Suprapubic skin (tissue), 4 donors: ENCODE measurements at regions not wholly inside any gene's neighbourhood (a gene's known extent, or its start where the extent isn't known, plus 50 kb on each side); places are given as distances from the start of the nearest gene placed in this dataset.

Source experiments
- DNase-seq, 2 donors: peaks; one replicate each; pipeline ENCODE4 v3.0.0-alpha.2; 2019; ENCODE audit warnings: low spot score in 2 of 2
- H3K27ac ChIP-seq: fragments of 200-600 bp; sonication (generic); one replicate; pipeline ENCODE4 v1.5.1; 2019
- H3K27me3 ChIP-seq: fragments of 200-600 bp; sonication (generic); one replicate; pipeline ENCODE4 v1.5.1; 2019
- H3K36me3 ChIP-seq: fragments of 200-600 bp; sonication (generic); one replicate; pipeline ENCODE4 v1.5.1; 2019
- H3K4me1 ChIP-seq: fragments of 200-600 bp; sonication (generic); one replicate; pipeline ENCODE4 v1.5.1; 2019
- H3K4me3 ChIP-seq: fragments of 200-600 bp; sonication (generic); one replicate; pipeline ENCODE4 v1.5.1; 2019; ENCODE audit warnings: mild to moderate bottlenecking
- H3K9me3 ChIP-seq: fragments of 200-600 bp; sonication (generic); one replicate; pipeline ENCODE4 v1.5.1; 2019
- CTCF ChIP-seq, 2 donors: fragments of 200-600 bp in 1 of 2; fragments of 450-650 bp in 1 of 2; sonication (generic) in 1 of 2; IDR thresholded peaks; one replicate each; pipeline ENCODE4 v1.5.1; 2016 to 2019; ENCODE audit warnings: antibody characterized with exemption in 2 of 2, mild to moderate bottlenecking in 1 of 2, moderate library complexity in 1 of 2
- EP300 ChIP-seq: sonication (generic); formaldehyde crosslinking; IDR thresholded peaks from one replicate; pipeline ENCODE4 v1.6.1; 2017; ENCODE audit warnings: antibody characterized with exemption
- POLR2A ChIP-seq, 2 donors: fragments of 450-650 bp; IDR thresholded peaks; one replicate each; pipeline ENCODE4 v1.6.1; 2017; ENCODE audit warnings: antibody characterized with exemption in 2 of 2, mild to moderate bottlenecking in 2 of 2, moderate library complexity in 2 of 2
- POLR2AphosphoS5 ChIP-seq, 3 donors: sonication (generic); formaldehyde crosslinking; IDR thresholded peaks; one replicate each; pipeline ENCODE4 v1.6.1; 2017; ENCODE audit warnings: antibody characterized with exemption in 3 of 3
- WGBS: methylation state at CpG from one replicate; pipeline ENCODE4 v1.1.5; 2018; 5-methylcytosine and 5-hydroxymethylcytosine counted together

- Histone ChIP-seq H3K9me3 (no peaks in the 10 kb centered on the region), H3K4me3 (no peak overlapping the region), H3K36me3 (no peaks in the 10 kb centered on the region), H3K27me3 (peaks cover 4% of the 10 kb centered on the region), H3K4me1 (peaks cover 4% of the 10 kb centered on the region), H3K27ac (no peak overlapping the region)
- WGBS = 61% methylated on average over 3 of the region's 3 CpGs
- no peak for TF ChIP-seq POLR2AphosphoS5 (IDR thresholded peaks at IDR 0.05)
- TF ChIP-seq CTCF (IDR thresholded peaks at IDR 0.05) = no peak
- no peak for TF ChIP-seq EP300
- no peak for TF ChIP-seq POLR2A (IDR thresholded peaks at IDR 0.05)
- no peak for DNase-seq
Measured at GRCh38 chr6:14192216-14192788, 74.7 kb downstream of the CD83 start.

- H3K27me3 ChIP-seq = peaks cover 4% of the 10 kb centered on the region
- 60% methylated on average over 2 of the region's 2 CpGs for WGBS
- no peak for TF ChIP-seq EP300
- no peak for TF ChIP-seq POLR2AphosphoS5 (IDR thresholded peaks at IDR 0.05)
- no peak for TF ChIP-seq POLR2A (IDR thresholded peaks at IDR 0.05)
- no peak for TF ChIP-seq CTCF (IDR thresholded peaks at IDR 0.05)
Measured at GRCh38 chr6:14193524-14193923, 76.0 kb downstream of the CD83 start.

GRCh38 chr6:14194483-14194882 lies 76.9 kb downstream of the CD83 start:
- TF ChIP-seq EP300 (no peak), POLR2A (IDR thresholded peaks at IDR 0.05) (no peak), CTCF (IDR thresholded peaks at IDR 0.05) (no peak), POLR2AphosphoS5 (IDR thresholded peaks at IDR 0.05) (no peak)
- no peak overlapping the region for H3K4me3 ChIP-seq
- no peaks in the 10 kb centered on the region for H3K9me3 ChIP-seq
- no peak for DNase-seq
- peaks cover 4% of the 10 kb centered on the region for H3K27me3 ChIP-seq
- no peak overlapping the region for H3K27ac ChIP-seq
- WGBS = 62% methylated on average over 7 of the region's 7 CpGs
- H3K4me1 ChIP-seq = peaks cover 4% of the 10 kb centered on the region
- no peaks in the 10 kb centered on the region for H3K36me3 ChIP-seq

More at GRCh38 chr6:14193524-14193923, 76.0 kb downstream of the CD83 start:
- peaks cover 4% of the 10 kb centered on the region for H3K4me1 ChIP-seq
- no peak overlapping the region for H3K4me3 ChIP-seq
- no peaks in the 10 kb centered on the region for H3K9me3 ChIP-seq
- no peak overlapping the region for H3K27ac ChIP-seq
- H3K36me3 ChIP-seq = no peaks in the 10 kb centered on the region
- no peak for DNase-seq

- peaks cover 4% of the 10 kb centered on the region for H3K4me1 ChIP-seq
- H3K9me3 ChIP-seq = no peaks in the 10 kb centered on the region
- H3K4me3 ChIP-seq = no peak overlapping the region
- peaks cover 4% of the 10 kb centered on the region for H3K27me3 ChIP-seq
- no peak overlapping the region for H3K27ac ChIP-seq
- TF ChIP-seq POLR2AphosphoS5 (IDR thresholded peaks at IDR 0.05) (no peak), CTCF (IDR thresholded peaks at IDR 0.05) (no peak), POLR2A (IDR thresholded peaks at IDR 0.05) (no peak), EP300 (no peak)
- WGBS = 80% methylated on average over 5 of the region's 5 CpGs
- no peaks in the 10 kb centered on the region for H3K36me3 ChIP-seq
- no peak for DNase-seq
Measured at GRCh38 chr6:14194976-14195375, 77.4 kb downstream of the CD83 start.

GRCh38 chr6:14196026-14196425 lies 78.5 kb downstream of the CD83 start:
- peaks cover 4% of the 10 kb centered on the region for H3K4me1 ChIP-seq
- WGBS = 90% methylated on average over 4 of the region's 4 CpGs
- no peaks in the 10 kb centered on the region for H3K36me3 ChIP-seq
- no peak for DNase-seq
- TF ChIP-seq EP300 (no peak), POLR2A (IDR thresholded peaks at IDR 0.05) (no peak), POLR2AphosphoS5 (IDR thresholded peaks at IDR 0.05) (no peak), CTCF (IDR thresholded peaks at IDR 0.05) (no peak)
- no peak overlapping the region for H3K4me3 ChIP-seq
- H3K27me3 ChIP-seq = peaks cover 4% of the 10 kb centered on the region
- no peaks in the 10 kb centered on the region for H3K9me3 ChIP-seq
- H3K27ac ChIP-seq = no peak overlapping the region
